Muscle of leg (tissue), 3 donors: ENCODE measurements at regions not wholly inside any gene's neighbourhood (a gene's known extent, or its start where the extent isn't known, plus 50 kb on each side); places are given as distances from the start of the nearest gene placed in this dataset.

Experiments used
- DNase-seq: peaks from one replicate; pipeline ENCODE4 v3.0.0; 2013
- H3K27ac ChIP-seq: one replicate; pipeline ENCODE4 v1.5.1; 2013; ENCODE audit warnings: mild to moderate bottlenecking, low read length, control low read depth
- H3K27me3 ChIP-seq: one replicate; pipeline ENCODE4 v1.6.1; 2013; ENCODE audit warnings: low read length; ENCODE audit not compliant: control insufficient read depth, insufficient read depth
- H3K36me3 ChIP-seq: one replicate; pipeline ENCODE4 v1.6.1; 2013; ENCODE audit warnings: low read length; ENCODE audit not compliant: control insufficient read depth, insufficient read depth
- H3K4me1 ChIP-seq: one replicate; pipeline ENCODE4 v1.6.1; 2013; ENCODE audit warnings: low read length; ENCODE audit not compliant: control insufficient read depth, insufficient read depth
- H3K4me3 ChIP-seq: one replicate; pipeline ENCODE4 v1.5.1; 2013; ENCODE audit warnings: low read length, control low read depth
- H3K9me3 ChIP-seq: replicated peaks from 2 replicates; pipeline ENCODE4 v1.6.1; 2013; ENCODE audit warnings: low read depth, low read length; ENCODE audit not compliant: control insufficient read depth
- WGBS: methylation state at CpG from one replicate; pipeline ENCODE4 v1.1.5; 2013; ENCODE audit warnings: missing lambda C conversion rate; ENCODE audit not compliant: insufficient coverage; 5-methylcytosine and 5-hydroxymethylcytosine counted together

DNA sequence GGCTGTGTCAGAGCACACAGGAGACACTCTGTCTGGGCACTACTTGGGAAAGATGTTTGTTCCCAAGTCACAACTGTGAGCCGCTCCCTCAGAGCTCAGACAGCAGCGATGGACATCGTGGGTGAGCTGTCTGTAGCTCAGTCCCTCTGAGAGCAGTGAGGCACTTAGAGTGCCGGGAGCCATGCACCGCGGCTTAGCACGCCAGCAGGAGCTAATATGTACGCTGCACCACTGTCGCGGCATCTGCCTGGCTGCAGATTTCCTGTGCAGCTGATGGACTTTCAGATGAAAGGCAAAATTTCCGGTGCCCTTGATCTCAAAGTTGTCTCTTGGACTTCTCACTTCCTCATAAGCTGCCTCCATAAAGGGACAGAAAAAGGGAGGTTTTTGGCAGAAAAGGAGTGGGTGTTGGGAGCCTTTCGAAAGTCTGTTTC is 92.8 kb upstream of the ZNF469 start:
- peaks cover 12% of the 10 kb centered on the region for H3K9me3 ChIP-seq
- H3K27ac ChIP-seq = no peak overlapping the region
- H3K4me1 ChIP-seq = peaks cover 14% of the 10 kb centered on the region
- H3K36me3 ChIP-seq = no peaks in the 10 kb centered on the region
- peaks cover 8% of the 10 kb centered on the region for H3K27me3 ChIP-seq
- no peak for DNase-seq
- 58% methylated on average over 10 of the region's 12 CpGs for WGBS
- no peak overlapping the region for H3K4me3 ChIP-seq

DNA sequence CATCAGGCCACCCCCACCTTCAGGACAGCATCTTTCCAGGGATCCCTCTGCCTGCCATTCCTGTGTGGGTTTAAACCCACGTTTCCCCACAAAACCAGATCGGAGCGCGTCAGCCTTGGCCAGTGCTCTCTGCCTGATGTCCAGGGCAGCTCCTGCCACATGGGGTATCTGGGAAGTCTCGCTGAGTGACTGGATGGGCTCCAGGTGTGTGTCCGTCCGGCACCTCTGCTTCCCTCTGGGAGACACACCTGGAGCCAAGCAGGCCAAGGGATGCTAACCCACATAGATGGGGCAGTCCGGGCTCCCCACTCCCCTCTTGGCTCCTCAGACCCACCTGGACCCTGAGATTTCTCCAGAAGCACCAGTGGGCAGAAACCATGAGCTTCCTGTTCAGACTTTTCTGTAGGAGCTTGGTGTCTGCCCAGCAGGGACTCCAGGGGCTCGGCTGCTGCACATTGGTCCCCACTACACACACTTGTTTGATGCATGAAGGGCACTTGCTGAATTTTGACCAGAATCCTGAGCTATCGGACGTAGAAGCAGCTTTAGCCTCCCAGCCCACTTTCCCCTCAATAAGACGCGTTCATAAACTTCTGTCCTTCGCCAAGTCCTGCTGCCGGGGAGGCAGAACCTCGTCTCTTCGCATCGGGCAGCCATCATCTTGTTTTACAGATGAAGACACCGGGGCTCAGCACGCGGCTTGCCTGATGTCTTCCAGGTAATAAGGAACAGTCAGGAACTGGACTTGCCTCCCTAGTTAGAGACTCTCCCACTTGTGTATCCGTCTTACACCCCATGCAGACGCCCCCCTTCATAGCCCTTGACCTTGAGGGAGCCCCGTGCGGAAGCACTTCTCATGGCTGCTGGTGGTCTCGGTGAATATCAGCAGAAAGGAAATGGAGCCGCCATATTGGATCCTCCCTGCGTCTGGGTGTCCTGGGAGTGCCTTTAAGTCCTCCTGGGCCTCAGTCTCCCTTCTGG is 91.6 kb upstream of the ZNF469 start:
- peaks cover 12% of the 10 kb centered on the region for H3K9me3 ChIP-seq
- peaks cover 8% of the 10 kb centered on the region for H3K27me3 ChIP-seq
- WGBS = 80% methylated on average over 24 of the region's 28 CpGs
- no peak for DNase-seq
- H3K27ac ChIP-seq = no peak overlapping the region
- H3K4me1 ChIP-seq = peaks cover 9% of the 10 kb centered on the region
- no peak overlapping the region for H3K4me3 ChIP-seq
- no peaks in the 10 kb centered on the region for H3K36me3 ChIP-seq

- peaks cover 5% of the 10 kb centered on the region for H3K9me3 ChIP-seq
- H3K27ac ChIP-seq = no peak overlapping the region
- H3K4me1 ChIP-seq = peaks cover 16% of the 10 kb centered on the region
- no peak overlapping the region for H3K4me3 ChIP-seq
- no peaks in the 10 kb centered on the region for H3K36me3 ChIP-seq
- no peak for DNase-seq
- 91% methylated on average over 16 of the region's 19 CpGs for WGBS
- peaks cover 8% of the 10 kb centered on the region for H3K27me3 ChIP-seq
Measured at GRCh38 chr16:88292007-88292970, 90.5 kb upstream of the ZNF469 start.

DNA sequence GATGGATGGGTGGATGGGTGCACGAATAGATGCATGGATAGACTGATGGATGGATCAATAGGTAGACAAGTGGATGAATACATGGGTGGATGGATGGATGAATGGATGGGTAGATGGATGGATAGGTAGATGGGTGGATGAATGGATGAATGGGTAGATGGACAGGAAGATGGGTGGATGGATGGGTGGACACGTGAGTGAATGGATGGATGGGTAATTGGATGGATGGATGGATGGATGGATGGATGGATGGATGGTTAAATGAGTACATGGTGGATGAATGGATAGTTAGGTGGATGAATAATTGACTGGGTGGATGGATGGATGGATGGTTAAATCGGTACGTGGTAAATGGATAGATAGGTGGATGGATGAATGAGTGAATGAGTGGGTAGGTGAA is 89.7 kb upstream of the ZNF469 start:
- peaks cover 2% of the 10 kb centered on the region for H3K9me3 ChIP-seq
- H3K4me3 ChIP-seq = no peak overlapping the region
- peaks cover 12% of the 10 kb centered on the region for H3K27me3 ChIP-seq
- H3K36me3 ChIP-seq = no peaks in the 10 kb centered on the region
- 91% methylated on average over 4 of the region's 4 CpGs for WGBS
- no peak overlapping the region for H3K27ac ChIP-seq
- H3K4me1 ChIP-seq = peaks cover 23% of the 10 kb centered on the region
- DNase-seq = no peak

DNA sequence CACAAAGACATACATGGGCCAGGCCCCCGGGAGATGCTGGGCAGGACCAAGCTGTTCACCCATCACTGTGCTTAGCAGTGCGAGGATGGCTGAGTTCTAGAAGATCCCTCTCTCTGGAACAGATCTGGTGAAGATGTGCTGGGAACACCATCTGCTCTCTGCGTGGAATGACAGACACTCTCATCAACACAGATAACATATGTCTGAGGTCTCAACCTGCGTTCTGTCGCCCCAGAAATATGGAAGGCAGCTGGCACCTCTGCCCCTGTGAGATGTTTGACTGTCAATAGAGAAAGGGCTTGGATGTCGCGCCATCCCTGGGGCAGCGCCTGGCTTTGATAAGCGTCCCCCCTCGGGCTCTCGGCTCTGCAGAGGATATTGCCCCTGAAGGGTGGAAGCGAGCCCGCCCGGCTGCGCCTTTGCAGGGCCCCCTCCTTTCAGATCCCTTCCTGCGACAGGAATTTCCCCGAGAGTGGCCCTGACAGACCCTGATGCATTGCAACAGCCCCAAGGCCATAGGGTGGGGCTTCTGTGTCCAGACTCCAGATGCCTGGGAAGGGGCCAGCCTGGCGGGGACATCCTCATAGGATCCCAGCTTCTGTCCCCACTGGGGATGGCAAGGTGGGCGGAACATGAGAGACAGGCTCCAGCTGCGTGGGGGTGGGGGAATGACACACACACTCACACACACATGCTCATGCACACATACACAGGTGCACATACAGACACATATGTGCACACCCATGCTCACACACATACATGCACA is 86.9 kb upstream of the ZNF469 start:
- H3K36me3 ChIP-seq = no peaks in the 10 kb centered on the region
- H3K4me1 ChIP-seq = peaks cover 28% of the 10 kb centered on the region
- no peaks in the 10 kb centered on the region for H3K9me3 ChIP-seq
- 52% methylated on average over 16 of the region's 20 CpGs for WGBS
- no peak overlapping the region for H3K4me3 ChIP-seq
- DNase-seq = no peak
- H3K27ac ChIP-seq = no peak overlapping the region
- H3K27me3 ChIP-seq = peaks cover 10% of the 10 kb centered on the region

DNA sequence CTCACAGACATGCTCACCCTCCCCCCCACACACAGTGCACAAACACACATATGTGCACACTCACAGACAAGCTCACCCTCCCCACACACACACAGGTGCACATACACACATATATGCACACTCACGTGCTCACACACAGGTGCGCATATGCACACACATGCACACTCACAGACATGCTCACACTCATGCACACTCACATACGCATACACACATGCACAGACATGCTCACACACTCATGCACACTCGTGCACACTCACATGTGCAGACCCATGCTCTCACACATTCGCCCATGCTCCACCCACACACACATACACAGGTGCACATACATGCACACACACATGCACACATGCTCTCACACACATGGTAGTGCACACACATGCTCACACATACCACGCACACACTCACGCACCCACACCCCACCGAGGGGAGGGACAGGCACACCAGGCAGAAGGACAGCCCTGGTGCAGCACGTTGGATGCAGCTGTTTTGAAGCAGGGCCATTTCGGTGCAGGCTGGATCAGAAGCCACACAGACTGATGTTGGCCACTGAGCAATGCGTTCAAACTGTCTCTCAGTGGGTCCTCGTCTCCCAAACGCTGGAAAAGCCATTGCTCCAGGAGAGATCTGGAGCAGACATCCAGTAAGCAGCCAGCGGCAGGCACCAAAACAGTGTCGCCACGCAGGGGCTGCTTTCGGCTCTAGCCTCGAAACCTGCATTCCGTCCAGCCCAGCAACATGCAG is 86.2 kb upstream of the ZNF469 start:
- WGBS = 59% methylated on average over 18 of the region's 19 CpGs
- H3K27ac ChIP-seq = no peak overlapping the region
- H3K36me3 ChIP-seq = no peaks in the 10 kb centered on the region
- no peak for DNase-seq
- H3K27me3 ChIP-seq = peaks cover 5% of the 10 kb centered on the region
- no peaks in the 10 kb centered on the region for H3K9me3 ChIP-seq
- no peak overlapping the region for H3K4me3 ChIP-seq
- H3K4me1 ChIP-seq = peaks cover 32% of the 10 kb centered on the region

- Histone ChIP-seq H3K4me1 (peaks cover 38% of the 10 kb centered on the region), H3K36me3 (no peaks in the 10 kb centered on the region), H3K9me3 (no peaks in the 10 kb centered on the region), H3K27ac (no peak overlapping the region), H3K4me3 (no peak overlapping the region), H3K27me3 (peaks cover 6% of the 10 kb centered on the region)
- no peak for DNase-seq
- WGBS = 81% methylated on average over 21 of the region's 22 CpGs
Measured at GRCh38 chr16:88297178-88297720, 85.5 kb upstream of the ZNF469 start.

DNA sequence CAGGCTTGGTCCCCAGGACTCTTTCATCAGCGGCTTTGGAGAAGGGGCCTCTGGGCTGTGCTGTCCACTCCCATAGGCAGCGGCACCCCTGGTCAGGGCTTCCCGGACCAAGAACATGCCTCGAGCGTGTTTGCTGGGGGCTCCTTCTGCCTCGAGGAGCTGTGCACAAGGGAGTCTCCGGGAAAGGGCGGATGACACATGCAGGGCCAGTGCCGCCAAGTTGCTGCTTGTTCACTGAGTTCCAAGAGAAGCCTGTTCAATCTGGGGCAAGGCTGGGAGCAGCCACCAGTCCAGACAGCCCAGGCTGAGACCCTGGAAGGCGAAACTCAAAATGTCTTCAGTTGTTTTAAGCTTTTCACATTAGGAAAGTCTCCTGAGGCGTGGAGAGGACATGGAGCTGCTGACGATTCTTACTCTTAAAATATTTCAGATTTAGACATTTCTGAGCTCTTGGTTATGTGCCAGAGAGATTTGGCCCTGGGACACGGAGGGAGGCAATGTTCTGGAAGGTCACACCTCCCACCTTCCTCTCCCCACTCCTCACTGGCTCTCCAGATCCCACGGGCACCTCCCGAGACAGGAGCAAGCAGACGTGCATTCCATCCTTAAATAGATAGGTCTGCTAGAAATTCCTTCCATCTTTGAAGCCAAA is 84.5 kb upstream of the ZNF469 start:
- peak; percentile 64 for DNase-seq
- H3K27me3 ChIP-seq = peaks cover 6% of the 10 kb centered on the region
- H3K4me3 ChIP-seq = no peak overlapping the region
- peaks cover 8% of the 10 kb centered on the region for H3K9me3 ChIP-seq
- no peak overlapping the region for H3K27ac ChIP-seq
- 30% methylated on average over 12 of the region's 16 CpGs for WGBS
- H3K4me1 ChIP-seq = peaks cover 47% of the 10 kb centered on the region
- no peaks in the 10 kb centered on the region for H3K36me3 ChIP-seq
